ENCODE measurements at regions not wholly inside any gene's neighbourhood (a gene's known extent, or its start where the extent isn't known, plus 50 kb on each side); places are given as distances from the start of the nearest gene placed in this dataset.

- no peak for TF ChIP-seq CTCF (IDR thresholded peaks at IDR 0.05)
- no peak for TF ChIP-seq POLR2A (IDR thresholded peaks at IDR 0.05)
Observed at GRCh38 chr4:72631296-72631695, 62.3 kb upstream of the ADAMTS3 start.

Measured in Peyer's patch (tissue), 4 donors.